GM12801 (cell line): ENCODE measurements at regions not wholly inside any gene's neighbourhood (a gene's known extent, or its start where the extent isn't known, plus 50 kb on each side); places are given as distances from the start of the nearest gene placed in this dataset.

Experiments
- CTCF ChIP-seq: IDR thresholded peaks from one replicate; pipeline ENCODE4 v1.5.1; 2011; ENCODE audit warnings: control low read depth; ENCODE audit not compliant: insufficient read length; ENCODE audit errors: extremely low read depth

DNA sequence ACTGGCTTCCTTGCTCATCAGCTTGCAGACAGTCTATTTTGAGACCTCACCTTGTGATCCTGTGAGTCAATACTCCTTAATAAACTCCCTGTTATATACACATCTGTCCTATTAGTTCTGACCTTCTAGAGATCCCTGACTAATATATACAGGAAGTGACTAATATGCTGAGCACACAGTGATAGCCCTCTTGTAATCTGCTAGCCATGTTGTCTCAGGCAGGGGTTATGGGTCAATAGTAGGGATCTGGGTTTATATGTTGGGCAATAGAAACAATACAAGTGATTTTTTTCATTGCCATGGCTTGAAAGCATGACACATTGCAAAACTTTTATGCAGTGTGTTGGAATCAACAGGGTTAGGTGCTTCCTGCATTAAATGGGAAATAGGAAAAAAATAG is 562.2 kb downstream of the GALC start:
- TF ChIP-seq CTCF, result no peak

DNA sequence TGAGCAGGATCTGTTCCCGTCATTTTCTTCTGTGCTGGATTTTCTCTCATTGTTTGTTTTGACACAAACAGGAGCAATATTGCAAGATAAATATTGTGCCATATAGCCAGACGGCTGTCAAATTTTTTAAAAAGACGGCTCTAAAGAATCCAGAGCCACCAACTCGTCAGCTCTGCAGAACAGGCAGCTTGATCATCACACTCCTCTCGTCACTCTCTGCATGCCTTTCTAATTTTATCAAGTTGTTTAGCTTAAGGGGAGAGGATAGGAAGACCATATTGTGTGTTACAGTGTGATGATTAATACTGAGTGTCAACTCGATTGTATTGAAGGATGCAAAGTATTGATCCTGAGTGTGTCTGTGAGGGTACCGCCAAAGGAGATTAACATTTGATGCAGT is 562.8 kb downstream of the GALC start:
- no peak for TF ChIP-seq CTCF

- no peak for TF ChIP-seq CTCF
These were observed 573.1 kb downstream of the GALC start for GRCh38 chr14:87419925-87420324.

GRCh38 chr14:87411370-87411769 is 581.6 kb downstream of the GALC start:
- TF ChIP-seq CTCF, result no peak

GRCh38 chr14:87409393-87409792 is 583.6 kb downstream of the GALC start:
- no peak for TF ChIP-seq CTCF

DNA sequence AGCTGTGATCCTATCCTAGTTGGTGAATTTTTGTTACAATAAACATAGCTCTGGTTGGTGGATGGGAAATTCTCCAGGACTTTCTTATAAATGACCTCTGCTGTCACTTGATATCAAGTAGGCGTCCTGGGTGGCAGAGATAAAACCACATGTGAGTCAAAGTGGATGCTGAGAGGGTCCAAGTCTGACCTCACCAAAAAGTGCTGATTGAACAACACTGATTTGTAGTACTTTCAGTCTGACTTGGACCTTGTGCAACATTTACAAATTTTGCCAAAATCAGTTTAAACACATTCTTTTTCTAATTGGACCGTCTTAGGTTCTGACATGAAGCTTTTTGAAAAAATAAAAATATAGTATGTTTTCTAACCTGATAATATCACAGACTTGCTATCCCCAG is 585.6 kb downstream of the GALC start:
- no peak for TF ChIP-seq CTCF

DNA sequence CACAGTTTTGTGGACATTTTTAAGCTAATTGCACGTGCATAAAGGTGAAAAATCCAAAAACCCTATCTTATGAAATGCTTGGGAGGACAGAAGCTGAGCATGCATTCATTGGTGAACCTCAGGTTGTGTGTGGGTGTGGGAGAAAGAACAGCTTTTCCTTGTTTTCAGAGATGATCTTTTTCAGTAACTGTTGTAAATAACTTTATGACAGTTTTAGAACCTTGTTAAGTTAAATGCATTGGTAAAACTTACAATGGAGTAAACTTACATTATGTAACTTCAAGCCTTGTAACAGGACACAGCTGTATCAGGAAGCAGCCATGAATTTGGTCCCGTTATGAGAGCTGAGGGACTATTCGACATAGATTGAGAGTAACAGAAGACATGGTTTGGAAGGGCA is 587.4 kb downstream of the GALC start:
- TF ChIP-seq CTCF, result no peak

- no peak for TF ChIP-seq CTCF
These were observed 595.5 kb downstream of the GALC start for GRCh38 chr14:87397499-87397898.
